NOMO-1 treated with DMSO at 0.1 percent for 48 hours (cell line): ENCODE measurements at regions not wholly inside any gene's neighbourhood (a gene's known extent, or its start where the extent isn't known, plus 50 kb on each side); places are given as distances from the start of the nearest gene placed in this dataset.

Experiments
- DNase-seq: peaks from one replicate; lab custom pipeline; 2025; ENCODE audit not compliant: unreplicated experiment; lab: John Stamatoyannopoulos, UW

DNA sequence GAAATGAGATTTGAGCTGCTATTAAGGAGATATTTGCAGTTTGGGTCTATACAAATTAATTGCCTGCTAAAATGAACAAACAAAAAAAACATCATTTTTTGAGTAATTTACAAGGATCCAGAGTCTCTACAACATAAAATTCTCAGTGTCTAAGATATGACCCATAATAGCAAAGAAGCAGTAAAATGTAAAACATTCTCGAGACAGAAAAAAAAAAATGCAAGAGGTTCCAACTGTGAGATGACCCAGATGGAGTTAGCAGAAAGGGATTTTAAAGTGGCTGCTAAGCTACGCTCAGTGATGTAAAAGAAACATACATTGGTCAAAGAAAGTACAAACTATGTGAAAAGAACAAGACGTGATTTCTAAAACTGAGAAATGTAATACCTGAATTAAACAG lies 471.0 kb downstream of the SH2D4B start:
- DNase-seq = no peak

DNA sequence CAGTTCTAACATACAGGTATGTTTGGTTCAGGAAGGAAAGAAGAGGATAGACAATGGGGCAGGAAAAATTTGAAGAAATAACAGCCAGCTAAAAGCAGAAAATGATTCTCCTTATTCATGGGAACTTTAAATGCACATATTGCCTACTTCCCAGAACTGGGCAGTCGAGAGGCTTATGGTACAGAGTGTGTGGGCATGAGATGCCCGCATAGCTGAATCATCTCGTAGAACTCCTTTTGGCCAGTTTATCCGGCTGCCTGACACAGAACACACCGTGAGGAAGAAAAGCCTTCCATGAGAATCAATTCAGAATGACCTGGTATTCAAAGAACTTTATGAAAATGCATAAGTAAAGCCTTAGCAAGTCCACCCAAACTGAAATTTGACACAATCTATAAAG lies 471.6 kb downstream of the SH2D4B start:
- DNase-seq = no peak

DNA sequence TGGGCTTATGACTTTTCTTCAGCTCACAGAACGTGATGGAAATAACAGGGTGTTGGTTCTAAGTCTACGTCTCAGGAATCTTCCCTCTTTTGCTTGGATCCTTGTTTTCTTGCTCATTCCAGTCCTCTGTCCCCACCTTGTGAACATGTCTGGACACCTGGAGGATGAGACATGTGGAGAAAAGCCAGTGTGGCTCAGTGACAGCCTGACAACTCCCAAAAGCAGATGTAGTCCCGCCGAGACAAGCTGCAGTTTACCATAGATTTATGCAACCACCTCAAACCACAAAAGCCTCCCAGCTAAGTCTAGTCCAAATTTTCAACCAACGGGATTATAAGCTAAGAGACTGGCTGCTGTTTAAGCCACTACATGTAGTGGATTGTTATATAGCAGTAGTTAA lies 476.1 kb downstream of the SH2D4B start:
- DNase-seq = no peak

DNA sequence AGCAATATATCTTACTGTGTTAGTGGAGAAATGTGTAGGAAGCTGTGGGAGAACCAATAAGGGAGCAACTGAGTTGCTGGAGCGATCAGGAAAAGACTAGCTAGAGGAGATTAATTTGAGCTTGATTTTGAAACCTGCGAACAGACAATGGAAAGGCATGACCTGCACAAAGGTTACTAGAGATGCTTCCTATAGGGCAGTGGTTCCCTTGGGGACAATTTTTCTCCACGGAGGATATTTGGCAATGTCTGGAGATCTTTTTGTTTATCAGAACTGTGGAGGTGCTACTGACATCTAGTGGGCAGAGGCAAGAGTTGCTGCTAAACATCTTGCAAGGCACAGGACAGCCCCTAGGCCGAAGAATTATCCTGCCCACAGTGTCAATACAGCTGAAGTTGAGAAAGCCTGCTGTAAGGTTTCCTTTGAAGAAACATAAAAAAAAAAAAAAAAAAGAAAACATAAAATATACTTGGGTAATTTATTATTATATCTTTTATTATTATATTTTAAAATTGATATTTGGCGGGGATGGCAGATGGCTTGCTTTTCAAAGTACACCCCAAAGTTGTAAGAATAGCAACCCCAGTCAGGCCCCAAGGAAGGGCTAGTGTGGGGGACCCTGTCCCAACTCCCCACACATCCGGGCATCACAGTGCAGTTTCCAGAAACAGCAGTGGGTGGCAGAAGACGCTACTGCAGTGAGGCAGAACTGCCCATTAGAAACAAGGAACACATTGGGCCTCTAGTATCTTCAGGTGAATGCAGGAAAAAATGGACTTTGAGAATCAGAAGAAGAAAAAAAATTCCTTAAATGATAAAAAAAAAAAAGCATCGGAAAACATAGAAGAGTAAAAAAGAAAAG lies 481.6 kb downstream of the SH2D4B start:
- peak; percentile 20 for DNase-seq

DNA sequence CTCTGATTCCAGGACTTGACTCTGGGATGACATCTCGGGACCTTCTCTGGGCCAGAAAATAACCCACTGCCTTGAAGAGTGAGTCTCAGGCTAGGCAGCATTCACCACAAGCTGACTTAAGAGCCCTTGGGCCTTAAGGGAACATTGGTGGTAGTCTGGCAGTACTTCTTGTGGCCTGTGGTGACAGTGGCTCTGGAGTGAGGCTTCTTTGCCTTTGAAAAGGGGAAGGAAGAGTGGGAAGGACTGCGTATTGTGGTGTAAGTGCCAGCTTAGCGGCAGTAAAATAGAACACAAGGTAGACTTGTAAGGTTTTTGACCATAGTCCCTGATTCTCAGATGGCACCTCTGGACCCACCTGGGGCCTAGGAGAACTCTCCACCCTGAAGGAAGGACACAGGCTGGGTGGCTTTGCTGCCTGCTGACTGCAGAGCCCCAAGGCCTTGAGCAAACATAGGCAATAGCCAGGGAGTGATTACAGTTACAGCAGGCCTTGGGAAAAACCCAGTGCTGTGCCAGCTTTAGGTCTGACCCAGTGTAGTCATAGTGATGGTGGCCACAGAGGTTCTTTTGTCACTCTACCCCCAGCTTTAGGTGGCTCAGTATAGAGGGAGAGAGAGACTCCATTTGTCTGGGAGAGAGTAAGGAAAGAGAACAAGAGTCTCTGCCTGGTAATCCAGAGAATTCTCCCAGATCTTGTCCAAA lies 483.9 kb downstream of the SH2D4B start:
- peak; percentile 9 for DNase-seq

DNA sequence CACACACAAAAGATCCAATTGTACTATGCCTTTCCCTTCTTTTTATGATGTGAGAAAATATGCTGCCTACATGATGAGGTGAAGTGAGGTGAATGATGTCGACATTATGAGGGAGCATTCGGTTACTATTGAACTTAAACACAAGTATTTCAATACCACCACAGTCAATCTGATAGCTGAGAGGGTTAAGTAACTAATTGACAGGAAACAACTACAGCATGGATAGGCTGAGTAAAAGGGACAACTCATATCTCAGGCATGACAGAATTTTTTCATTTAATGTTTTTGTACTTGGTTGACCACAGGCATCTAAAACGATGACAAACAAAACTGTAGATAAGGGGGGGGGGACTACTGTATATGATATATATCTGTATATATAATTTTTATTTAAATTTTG lies 488.9 kb downstream of the SH2D4B start:
- no peak for DNase-seq

DNA sequence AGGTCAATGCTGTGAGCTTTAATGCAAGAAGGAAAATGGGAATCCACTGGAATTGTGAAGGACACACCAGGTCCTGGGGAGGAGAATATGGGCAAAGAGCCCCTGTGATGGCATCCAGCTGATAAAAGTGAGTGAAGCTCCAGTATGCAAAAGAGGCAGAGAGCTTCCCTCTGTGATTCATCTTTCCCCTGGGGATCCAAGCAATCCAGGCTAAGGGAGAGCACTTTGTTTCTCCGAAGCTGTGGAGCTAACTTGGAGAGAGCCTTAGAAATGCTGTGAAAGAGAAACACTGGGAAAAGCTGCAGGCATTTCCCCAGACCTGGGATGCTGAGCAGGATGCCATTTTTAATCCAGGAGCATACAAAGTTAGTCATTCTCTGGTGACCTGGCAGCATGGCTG lies 489.5 kb downstream of the SH2D4B start:
- DNase-seq = no peak

DNA sequence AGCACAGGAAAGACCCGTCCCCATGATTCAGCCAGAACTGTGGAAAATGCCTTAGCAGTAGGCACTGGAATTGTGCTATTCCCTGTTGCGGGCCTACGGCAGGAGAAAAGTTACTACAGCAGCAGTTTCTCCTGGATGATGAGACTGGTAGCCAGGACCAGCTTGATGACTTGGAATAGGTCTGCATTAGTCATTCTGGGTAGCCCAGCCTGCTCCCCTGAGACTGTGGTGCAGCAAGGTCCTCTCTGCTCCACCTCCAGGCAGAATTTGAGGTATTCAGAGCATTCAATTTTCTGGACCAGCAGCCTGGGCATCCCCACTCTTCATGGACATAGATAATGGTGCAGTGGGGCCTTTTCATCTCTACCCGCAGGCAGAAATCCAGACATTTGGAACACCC lies 490.0 kb downstream of the SH2D4B start:
- no peak for DNase-seq

DNA sequence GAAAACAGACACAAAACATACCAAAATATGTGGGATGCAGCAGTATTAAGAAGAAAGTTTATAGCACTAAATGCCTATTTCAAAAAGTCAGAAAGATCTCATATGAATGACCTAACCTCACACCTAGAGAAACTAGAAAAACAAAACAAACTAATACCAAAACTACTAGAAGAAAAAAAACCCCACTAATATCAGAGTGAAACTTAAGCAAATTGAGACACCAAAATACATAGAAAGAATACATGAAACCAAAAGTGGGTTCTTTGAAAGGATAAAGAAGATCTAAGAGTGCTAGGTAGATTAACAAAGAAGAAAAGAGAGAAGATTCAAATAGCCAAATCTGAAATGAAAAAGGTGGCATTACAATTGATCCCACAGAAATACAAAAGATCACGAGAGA lies 494.1 kb downstream of the SH2D4B start:
- no peak for DNase-seq

DNA sequence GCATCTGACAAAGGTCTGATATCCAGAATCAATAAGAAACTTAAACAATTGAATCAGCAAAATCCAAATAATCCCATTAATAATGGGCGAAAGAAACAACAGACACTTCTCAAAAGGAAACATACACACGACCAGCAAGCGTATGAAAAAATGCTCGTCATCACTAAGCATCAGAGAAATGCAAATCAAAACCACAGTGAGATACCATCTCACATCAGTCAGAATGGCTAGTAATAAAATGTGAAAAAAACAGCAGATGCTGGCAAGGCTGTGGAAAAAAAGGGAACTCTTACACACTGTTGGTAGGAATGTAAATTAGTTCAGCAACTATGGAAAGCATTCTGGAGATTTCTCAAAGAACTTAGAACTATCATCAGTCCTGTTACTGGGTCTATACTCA lies 496.7 kb downstream of the SH2D4B start:
- DNase-seq = no peak

DNA sequence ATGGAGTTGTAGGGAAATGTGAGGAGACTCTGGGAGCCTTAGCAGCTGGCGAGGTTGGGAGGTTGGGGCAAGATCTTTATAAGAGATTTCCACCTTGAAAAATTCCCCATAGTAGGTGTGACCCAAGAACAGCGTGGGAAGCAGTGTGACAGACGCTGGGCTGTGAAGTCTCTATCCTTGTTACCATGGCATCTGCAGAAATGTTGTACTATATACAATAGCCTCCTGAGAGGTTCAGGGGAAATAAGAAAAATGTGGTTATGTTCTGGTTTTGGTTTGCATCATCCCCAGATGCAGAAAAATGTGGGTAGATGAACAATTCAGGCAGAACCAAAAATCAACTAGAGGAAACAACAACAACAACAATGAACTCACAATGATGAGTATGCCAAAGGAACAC lies 498.6 kb downstream of the SH2D4B start:
- no peak for DNase-seq

DNA sequence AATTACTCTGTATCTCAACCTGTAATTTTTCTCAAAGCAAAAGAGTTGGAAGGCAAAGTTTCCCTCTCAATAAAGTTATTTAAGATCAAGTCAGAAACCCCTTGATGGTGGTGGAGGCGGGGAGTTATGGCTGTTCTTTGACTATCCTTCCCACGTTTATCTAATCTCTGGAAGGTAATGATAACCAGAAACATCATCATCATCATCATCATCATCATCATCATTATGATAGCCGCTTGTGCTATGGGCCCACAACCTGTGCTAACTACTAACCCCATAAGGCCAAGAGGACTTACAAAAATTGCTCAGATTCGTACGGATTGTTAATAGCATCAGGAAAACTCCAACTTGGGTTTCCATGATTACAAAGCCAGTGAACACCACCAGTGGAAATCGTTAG lies 502.3 kb downstream of the SH2D4B start:
- DNase-seq = no peak

DNA sequence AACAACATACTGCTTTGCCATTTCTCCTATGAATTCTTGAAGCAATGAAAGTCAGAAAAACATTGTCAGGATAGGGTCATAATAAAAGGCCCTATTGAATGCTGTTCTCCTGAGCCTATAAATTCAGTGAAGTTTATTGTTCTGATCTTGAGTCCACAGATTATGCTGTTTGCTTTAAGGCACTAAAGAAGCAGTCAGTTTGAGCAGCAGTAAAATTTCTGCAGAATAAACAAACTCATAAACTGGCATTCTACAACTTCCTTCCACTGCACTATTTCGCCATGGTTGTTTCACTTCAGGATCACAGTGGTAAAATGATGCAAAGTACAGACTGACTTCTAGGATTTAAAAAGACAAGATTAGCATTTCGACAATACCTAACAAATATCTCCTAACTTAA lies 503.2 kb downstream of the SH2D4B start:
- DNase-seq = no peak

DNA sequence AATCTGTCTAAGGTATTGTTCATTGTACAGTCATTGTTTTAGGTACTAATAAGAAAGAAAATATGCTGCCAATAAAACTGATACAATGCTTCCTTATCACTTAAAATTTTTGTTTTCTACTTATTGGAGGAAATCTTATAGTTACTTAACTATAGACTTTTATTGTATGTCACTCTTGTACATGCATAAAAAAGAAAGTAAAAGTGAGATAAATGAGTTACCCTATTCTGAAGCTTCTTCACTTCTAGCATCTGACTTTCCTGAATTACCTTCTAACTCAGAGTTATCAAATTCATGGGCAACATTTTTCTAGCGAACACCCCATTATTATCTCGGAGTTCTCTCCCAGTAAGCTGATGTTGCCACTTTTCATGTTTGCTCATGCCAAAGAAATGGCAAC lies 504.9 kb downstream of the SH2D4B start:
- DNase-seq = no peak

DNA sequence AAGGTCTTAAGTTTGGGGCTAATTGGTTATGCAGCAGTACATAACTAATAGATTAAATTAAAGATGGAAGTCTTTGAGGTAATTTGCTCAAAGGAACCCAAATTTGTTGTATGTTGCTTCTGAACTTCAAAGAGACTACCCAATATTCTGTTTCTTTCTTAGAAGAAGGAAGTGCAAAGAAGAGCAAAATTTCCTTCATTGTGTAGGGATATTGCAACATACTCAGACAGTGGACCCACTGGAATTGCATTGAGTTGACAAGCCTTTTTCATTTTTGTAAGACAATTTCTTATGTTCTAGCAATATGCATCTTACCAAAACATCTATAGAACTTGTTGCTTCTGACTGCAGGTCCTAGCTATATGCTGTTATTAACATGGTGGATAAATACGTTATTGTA lies 527.8 kb downstream of the SH2D4B start:
- DNase-seq = no peak

DNA sequence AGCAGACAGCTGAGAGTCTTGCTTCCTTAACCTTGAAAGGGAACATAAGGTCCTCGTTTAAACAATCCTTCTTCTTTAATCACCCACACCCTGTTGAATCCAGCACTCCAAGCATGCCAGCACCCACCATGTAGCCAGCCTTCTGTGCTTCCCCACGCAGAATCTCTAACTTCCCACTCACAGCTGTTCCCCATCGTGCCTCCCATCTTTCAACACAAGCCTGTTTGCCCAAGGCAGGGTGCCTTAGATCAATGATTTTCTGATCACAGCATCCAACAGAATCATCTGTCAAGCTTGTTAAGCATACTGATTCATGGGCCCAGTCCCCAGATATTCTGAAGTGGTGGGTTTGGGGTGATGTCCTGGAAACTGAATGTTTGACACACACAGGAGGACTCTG lies 530.8 kb downstream of the SH2D4B start:
- DNase-seq = no peak

DNA sequence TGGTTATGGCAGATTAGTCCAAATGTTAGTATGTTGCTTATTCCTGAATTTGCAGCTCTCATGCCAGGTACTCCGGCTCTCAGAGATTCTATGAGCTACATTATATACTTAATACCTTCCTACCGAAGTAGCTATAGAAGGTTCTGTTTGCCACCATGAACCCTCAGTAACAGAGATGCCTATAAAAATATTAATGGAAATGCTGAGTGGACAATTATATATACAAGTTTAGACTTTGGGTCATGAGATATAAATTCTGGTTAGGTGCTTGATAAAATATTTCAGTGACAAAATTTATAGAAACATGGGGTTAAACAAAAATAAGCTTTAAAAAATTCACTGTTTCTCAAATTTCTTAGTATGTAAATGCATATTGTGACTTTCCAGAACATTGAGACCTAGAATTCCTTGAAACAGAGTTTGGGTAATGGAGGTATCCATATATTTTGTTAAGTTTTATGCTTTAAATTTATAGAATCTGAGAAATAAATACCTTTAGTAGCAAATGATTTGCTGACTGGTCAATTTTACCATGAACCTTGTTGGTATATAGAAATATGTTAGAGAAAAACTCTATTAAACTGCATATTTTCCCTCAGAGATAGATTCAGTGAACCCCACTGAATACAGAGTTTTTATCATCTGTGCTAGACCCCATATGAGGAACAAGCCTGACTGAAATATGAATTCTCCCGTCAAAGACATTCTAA lies 533.5 kb downstream of the SH2D4B start:
- no peak for DNase-seq

DNA sequence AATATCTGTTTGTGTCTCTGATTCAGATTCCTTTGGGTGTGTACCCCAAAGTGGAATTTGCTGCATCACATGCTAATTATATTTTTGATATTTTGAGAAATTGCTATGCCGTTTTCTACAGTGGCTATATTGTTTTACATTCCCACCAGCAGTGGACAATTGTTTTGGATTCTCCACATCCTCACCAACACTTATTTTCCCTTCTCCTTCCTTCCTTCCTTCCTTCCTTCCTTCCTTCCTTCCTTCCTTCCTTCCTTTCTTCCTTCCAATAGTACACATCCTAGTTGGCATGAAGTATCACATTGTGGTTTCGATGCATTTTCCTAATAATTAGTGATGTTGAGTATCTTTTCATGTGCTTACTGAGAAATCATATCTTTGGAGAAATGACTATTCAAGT lies 535.5 kb downstream of the SH2D4B start:
- DNase-seq = no peak

DNA sequence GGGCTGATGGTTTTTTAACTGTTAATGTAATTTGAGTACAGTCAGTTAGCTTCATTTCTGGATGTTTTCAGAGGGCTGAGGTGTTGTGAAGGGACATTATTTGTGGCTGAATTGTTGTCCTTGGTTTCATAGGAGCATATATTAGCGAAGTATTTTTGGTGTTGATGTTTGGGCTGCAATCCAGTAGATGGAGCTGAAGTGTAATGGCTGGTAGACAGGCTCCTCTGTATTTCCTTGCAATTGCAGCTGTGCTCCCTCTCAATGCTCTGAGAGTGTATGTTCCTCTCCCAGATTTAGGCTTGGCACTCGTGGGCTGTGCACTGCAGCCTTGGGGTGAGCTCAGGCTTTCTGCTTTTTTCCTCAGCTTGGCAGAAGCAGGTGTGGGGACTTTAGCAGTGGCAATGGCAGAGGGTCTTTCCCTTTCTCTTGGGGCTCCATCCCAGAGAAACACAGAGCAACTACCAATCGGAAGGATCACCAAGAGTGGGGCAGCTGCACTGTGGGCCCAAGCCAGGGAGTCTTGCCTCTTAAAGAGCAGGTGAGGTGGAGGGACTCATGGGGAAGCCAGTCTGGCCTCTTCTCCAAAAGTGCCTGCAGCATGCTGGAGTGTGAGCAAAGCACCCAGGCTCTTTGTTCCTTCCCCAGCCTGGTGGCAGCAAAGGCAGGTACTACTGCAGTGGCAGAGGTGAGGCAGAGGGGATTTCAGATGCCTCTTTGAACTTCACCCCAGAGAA lies 544.4 kb downstream of the SH2D4B start:
- no peak for DNase-seq

DNA sequence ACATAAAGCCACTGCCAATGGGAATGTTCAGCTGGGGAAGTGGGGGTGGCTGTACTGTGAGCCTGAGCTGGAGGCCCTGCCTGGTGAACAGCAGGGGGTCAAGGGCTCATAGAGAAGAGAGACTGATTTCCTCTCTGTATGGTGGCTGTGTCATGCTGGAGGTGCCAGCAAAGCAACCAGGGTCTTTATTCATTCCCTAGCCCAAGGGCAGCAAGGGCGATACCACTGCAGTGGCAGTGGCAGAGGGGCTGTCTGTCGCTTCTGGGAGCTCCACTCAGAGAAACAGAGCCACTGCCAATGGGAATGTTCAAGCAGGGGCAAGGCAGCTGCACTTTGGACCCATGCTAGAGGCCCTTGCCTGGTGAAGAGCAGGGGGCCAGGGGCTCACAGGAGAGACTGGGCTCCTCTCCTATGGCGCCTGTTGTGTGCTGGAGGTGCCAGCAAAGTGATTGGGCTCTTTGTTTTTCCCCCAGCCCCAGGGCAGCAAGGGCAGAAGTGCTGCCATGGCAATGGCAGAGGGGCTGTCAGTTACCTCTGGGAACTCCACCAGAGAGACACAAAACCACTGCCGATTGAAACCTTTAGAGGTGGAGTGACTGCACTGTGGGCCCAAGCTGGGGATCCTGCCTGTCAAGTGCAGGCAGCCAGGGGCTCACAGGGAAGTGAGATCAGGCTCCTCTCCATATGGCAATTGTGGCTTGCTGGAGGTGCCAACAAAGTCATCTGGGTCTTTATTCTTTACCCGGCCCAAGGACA lies 545.1 kb downstream of the SH2D4B start:
- DNase-seq = no peak

DNA sequence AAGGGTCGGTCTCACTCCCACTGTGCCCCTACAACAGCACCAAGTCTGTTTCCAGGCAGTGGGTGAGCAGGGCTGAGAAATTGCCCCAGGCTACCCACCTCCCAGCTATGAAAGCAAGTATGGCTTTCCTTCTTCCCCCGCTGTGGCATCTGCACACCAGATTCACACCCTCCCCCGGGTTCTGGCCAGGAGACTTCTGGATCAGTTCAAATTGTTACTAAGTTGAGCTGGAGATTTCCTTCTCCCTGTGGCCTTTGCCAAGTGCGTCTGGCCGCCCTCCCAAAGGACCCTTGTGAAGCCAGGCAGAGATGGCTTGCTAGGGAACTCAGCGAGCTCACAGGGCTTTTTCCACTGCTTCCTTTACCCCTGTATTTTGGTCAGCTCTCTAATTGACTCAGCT lies 555.4 kb downstream of the SH2D4B start:
- DNase-seq = no peak
